HG03025 (cell line): ENCODE measurements at regions not wholly inside any gene's neighbourhood (a gene's known extent, or its start where the extent isn't known, plus 50 kb on each side); places are given as distances from the start of the nearest gene placed in this dataset.

Experiments
- ATAC-seq: cut with Tn5 transposase; IDR thresholded peaks from one replicate; pipeline ENCODE4 v1.9.1; 2021; ENCODE audit warnings: mild to moderate bottlenecking, moderate library complexity; ENCODE audit not compliant: unreplicated experiment, low FRiP score

DNA sequence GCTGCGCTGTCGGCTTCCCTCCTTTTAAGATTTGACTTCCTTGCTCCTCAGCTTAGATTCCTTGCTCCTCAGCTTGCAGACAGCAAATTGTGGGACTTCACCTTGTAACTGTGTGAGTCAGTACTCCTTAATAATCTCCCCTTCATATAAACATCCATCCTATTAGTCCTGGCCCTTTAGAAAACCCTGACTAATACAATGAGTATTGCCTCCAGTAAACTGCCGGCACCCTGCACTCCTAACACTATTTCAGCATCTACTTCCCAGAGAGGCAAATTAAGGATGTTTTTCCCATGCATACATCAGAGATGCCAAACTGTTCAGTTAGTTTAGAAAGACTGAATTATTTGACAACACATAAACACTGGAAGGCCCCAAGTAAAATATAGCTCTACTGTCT lies 611.3 kb upstream of the TMEM132C start:
- no peak for ATAC-seq

DNA sequence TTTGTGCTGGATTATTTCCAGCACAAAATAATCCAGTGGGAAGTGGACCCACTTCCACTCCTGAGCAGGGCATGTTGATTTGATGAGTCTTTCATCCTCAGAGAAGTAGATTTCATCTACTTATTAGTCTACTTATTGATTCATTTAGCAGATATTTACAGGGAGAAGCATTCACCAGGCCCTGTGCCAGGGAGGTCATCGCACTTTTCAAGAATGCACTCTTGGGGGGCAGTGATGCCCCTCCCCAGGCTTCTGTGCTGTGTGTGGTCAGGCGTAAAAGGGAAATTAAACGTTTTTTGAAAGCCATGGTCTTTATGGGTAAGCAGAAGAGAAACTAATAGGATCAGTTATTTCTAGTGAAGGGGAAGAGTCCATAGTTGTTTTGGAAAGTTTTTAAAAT lies 610.7 kb upstream of the TMEM132C start:
- ATAC-seq, result no peak

DNA sequence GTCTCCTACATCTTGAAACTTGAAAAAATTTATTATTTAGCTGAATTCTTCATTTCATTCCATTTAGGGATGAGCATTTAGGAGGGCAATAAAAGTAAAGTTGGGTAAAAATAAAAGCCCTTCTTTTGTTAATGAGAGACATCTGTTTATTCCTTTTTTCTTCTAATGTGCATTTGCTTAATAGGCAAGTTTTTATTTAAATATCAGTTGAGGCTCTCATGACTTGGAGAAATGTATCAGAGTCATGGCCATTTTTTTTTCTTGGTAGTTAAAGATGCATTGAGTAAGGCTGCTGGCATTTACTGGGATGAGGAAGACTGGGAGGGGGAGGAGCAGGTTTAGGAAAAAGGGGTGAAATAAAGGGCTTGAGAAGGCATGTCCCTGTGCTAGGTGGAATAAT lies 609.9 kb upstream of the TMEM132C start:
- ATAC-seq, result no peak

DNA sequence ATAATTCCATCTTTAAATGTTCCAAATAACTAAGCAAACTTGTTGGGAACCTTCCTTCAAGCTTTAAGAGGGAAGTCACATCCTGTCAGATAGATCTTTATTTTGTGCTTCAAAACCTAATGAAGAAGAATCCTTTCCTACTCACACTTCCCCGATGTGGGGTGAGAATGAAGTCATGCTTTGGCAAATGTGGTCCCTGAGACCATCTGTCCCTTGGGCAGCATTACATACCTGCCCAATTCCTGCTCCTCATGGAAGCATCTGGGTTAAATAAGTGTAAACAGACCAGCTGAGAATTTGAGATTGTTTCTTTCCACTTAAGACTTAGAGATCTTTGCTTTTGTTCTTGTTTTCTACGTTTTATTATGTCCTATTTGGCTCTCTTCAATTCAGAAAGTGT lies 606.0 kb upstream of the TMEM132C start:
- no peak for ATAC-seq

DNA sequence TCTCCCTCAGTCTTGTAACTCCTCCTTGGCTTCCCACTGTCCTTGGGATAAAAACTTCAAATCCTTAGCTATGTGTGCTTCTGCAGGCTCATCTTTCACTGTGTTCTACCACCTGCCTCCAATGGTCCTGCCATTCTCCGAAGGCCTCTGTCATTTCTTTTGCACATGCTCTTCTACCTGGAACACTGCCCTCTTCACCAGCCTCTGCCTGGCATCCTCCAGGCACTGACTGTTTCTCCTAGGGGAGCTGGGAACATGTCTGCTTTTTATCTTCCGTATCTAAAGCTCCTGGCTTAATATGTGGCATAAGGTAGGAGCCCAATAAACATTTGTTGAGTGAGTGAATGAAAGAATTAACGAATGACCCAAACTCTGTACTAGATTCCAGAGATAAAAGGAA lies 603.3 kb upstream of the TMEM132C start:
- ATAC-seq, result no peak

DNA sequence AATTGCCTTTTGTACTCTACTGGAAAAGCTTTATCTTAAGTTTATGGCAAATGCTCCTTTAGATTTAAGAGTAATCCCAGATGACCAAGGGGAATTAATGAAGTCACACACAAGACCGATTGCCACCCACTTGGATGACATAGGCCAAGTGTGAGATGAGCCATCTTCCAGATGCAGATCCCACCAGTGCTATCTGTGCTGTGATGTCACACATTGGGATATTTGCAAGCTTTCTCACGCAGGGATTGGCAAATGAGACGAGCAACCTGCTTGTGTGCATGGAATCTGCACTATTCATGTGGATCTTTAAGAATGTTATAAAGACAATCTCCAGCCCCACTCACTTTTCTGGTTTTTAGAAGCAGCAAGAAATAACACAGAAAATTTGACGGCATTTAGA lies 602.1 kb upstream of the TMEM132C start:
- no peak for ATAC-seq

DNA sequence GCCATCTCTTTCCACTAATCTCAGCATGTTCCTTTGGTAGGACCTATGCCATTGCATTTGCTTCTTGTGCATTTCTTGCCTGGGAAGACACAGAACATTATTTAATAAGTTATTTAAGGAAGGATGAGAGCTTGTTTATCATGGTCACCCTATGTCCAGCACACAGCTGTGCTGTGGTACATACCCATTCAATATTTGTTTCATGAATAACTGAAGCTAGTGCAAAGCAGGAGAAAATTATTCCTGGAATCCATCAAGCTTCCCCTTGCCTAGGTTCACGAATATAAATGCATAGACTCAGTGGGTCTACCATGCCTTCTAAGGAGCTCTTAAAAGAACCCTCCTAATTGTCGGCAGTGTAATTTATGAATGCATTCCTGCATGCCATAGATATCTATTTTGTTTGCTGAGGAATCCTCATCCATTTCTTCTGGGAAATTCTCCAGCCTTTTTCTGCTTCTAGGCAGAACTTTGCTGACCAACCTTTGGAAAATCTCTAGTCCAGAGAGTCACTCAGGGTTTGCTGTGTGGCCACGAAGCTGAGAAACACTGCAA lies 599.8 kb upstream of the TMEM132C start:
- ATAC-seq, result no peak

DNA sequence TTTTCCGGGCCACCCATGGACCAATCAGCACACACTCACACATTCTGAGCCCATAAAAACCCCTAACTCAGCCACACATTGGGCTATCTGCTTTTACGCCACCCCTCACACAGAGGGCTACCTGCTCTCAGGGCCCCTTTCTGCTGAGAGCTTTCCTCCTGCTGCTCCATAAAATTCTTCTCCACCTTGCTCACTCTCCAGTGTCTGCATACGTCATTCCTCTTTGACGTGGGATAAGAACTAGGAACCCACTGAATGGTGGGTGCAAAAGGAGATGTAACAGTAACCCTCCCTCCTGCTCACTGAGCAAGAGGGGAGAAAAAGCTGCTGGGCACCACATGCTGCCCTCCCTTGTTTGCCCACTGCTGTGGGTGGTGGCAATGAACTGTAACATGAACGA lies 596.7 kb upstream of the TMEM132C start:
- ATAC-seq, result no peak

DNA sequence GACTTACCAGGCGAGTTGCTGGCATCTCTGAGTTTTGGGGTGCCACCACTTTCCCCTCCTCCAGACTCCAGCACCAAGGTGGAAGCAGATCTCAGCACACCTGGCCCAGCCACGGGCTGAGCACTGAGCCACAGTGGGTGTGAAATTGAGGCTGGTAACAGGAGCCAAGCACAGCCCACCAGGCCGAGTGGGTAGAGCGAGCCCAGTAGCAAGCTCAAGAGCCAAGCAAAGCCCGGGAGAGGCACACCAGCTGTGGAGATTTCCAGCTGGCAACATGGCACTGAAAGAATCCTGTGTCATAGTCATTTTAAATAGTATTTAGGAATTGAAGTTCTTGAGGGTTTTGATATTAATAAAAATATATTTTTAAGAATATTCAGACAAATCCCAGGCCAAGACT lies 596.2 kb upstream of the TMEM132C start:
- no peak for ATAC-seq

DNA sequence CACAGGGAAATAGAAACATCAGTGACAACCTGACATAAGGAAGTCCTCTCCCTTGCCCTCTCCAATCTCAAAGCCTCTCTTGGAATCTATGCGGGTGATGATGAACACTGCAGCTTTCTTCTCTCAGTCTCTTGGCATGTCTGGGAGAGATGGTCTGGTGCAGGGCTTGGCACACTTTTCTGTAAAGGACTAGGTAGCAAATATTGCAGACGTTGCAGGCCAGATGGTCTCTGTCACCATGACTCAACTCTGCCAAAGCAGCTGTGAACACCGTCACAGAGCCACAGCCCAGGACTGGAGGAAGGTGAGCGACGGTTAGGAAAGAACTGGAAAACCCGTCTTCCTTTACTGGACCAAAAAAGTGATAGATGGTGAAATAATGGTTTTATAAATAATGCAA lies 591.0 kb upstream of the TMEM132C start:
- ATAC-seq, result no peak

DNA sequence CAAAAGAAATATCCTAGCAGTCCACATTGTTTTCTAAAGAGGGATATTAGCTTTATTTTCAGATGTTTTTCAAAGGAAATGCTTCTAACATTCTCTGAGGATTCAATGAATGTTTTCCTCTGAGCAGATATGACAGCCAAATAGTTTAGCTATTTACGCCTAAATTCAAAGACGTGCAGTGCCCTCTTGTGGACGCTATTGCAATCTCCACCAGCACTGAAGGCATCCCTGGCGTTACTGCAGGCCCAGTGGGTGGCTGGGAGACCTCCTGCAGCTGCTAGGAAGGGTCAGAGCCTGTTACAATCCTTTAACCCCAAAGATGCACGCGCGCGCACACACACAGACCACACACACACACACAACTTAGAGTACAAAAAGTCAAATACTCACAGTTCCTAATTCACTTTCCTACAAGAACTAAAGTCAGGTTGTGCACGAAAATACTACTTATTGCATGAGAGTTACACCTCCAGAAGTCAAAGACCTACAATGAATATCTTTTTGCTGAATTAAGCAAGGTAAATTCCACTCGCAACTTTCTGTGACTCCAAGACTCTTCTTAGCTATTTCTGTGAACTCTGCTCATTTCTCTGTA lies 589.3 kb upstream of the TMEM132C start:
- no peak for ATAC-seq

DNA sequence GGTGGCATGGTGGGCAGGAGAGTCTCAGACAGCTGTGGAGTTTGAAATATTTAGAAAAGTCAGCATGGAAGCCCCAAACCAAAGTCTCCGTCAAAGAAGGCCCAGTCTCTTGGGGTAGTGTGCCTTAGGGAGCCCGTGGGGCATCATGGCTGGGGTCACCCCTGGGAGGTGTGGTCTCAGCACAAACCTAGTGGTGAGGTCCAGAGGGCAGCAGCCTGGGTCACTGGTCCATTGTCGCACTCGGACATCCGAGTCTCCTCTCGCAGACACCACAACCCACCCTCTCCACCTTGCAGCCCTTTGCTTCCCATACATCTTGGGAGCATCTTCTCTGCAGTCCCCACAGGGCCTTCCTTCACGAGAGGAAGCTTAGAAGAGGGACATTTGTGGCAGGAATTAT lies 588.0 kb upstream of the TMEM132C start:
- ATAC-seq, result no peak

DNA sequence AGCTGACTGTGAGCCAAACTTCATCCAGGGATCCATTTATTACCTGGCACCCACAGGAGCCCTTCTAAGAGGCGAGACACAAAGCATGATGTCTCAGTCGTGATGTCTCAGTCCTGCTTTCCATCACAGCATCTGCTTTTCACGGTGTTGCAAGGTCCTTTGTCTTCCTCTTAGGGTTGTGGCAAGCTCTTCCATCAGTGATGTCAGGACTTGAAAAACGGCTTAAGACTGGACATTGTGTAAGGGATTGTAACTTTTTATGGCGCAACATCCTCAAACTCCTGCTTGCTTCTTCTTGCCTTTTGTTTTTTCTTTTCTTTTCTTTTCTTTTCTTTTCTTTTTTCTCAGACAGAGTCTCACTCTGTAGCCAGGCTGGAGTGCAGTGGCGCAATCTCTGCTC lies 586.5 kb upstream of the TMEM132C start:
- no peak for ATAC-seq

DNA sequence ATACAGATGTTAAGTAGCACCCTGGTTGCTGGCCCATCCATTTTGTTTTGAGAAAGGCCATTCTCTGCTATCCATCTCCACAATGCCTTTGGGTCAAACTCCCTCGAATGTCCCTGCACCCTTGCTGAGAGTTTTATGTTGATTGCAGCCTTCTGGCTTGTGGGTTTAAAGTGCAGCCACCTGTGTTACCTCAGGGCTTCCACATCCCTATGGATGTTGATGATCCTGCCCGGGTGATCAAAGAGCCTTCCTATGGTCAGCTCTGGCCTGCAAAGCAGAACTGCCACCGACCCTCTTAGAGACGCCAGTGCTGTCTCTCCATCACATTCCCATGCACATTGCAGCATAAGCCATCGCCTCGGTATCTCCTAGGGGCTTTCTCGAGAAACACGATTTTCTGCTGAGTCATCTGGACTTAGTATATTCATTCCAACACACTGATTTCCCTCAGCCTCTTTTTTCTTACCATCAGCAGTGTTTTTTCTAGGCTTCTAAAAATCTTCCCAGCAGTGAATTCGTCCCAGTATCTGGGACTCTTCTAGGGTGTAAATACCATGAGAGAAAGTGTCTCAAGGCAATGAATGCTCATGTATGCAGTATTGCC lies 585.7 kb upstream of the TMEM132C start:
- no peak for ATAC-seq

DNA sequence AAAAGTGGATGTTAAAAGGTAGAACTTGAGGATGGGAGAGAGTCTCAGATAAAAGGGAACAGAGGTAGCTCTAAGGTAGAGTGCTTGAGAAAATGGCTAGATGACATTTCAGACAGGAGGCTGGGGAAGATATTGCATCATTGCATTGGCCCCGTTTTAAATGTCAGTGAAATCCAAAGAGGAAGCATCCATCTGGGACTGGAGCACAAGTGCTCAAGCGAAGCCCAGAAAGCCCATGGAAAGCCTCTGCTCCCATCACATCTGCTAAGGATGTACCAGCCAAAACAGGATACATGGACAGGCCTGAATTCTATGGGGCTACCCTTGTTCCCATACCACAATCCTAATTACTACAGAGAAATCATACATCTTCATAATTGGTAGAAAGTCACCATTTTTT lies 581.5 kb upstream of the TMEM132C start:
- no peak for ATAC-seq

DNA sequence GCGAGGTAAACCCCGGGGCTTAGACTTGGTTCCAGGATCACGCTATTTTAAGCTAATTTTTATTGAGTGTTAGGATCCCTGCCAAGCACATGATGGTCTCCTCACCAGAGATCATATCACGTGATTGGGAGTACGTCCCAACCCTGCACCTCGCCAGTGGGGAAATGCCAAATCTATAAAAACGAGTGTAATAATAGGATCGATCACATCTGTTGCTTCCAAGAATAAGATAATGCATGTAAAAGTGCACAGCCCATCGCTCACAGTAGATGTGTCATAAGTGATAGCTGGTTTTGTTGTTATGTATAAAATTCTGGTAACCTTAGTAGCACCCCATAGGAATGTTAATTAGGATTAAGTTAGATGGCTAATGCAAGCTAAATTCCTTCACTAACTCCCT lies 581.0 kb upstream of the TMEM132C start:
- ATAC-seq, result no peak

DNA sequence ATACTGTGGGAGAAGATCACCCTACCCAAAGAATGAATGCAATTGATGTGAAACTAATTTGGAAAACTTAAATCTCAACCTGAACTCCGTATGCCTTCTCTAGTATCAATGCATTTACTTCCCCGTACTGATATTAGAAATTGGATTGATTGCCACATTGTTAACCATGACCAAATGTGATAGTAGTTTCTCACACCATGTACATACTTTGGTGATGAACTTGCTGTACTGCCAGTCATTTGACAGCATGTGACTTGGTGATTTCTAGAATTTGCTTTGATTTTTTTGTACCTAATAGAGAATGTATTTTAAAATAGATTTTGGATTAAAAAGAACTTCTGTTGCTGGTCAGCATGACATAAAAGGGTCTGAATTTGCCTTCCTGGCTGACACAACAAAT lies 579.8 kb upstream of the TMEM132C start:
- ATAC-seq, result no peak

DNA sequence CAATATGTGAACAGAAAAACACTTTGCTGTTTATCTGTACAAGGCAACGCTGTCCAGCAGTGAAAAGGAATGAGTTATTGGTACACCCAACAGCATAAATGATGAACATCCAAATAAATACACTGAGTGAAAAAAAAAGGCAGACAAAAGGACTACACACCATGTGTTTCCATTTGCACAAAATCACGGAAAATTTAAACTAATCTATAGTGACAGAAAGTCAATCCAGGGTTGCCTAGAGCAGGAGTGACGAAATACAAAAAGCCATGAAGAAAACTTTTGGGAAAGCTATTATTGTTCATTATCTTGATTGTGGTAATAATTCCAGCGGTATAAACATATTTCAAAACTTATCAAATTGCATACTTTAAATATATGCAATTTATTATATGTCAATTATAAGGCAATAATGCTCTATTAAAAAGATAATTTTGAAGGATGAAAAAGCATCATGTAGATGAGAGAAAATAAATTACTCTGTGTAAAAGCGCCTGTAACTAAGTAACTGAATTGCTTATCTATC lies 578.0 kb upstream of the TMEM132C start:
- ATAC-seq, result no peak

DNA sequence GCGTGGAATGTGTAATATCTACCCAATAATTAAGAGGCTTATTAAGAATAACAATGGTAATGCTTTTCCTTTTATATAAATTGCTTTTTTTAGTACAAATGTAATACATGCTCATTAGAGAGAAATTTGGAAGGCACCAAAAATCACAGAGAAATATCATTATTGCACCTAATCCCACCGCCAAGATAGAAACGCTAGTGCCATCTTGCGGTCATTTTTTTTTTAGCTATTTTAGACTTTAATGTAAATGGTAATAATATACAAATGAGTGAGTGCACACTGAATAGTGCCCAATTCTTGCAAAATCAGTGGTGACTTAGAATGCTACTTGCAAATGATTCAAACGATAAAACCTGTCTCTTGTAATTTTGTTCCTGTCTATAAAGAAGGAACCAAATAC lies 576.8 kb upstream of the TMEM132C start:
- no peak for ATAC-seq

DNA sequence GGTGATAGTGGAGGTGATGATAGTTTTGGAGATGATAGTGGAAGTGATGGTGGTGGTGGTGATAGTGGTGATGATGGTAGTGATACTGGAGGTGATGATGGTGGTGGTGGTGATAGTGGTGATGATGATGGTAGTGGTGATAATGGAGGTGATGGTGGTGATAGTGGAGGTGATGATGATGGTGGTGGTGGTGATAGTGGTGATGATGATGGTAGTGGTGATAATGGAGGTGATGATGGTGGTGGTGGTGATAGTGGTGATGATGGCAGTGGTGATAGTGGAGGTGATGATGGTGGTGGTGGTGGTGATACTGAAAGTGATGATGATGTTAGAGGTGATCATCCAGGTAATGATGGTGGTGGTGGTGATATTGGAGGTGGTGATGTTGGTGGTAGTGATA lies 570.0 kb upstream of the TMEM132C start:
- ATAC-seq, result no peak

DNA sequence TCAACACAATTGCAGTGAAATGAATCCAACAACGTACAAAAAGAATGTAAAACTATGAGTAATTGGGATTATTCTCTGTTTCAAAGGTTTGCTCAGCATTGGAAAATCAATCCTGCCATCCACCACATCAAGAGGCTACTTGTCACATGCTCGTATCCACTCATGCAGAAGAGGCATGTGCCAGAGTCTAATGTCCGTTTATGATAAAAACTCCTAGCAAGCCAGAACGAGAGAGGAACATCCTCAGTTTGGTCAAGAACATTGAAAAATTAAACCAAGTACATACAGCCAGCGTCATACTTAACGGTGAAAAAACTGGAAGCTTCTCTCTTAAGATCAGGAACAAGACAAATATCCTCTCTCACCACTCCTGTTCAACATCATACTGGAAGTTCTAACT lies 563.9 kb upstream of the TMEM132C start:
- ATAC-seq, result no peak

DNA sequence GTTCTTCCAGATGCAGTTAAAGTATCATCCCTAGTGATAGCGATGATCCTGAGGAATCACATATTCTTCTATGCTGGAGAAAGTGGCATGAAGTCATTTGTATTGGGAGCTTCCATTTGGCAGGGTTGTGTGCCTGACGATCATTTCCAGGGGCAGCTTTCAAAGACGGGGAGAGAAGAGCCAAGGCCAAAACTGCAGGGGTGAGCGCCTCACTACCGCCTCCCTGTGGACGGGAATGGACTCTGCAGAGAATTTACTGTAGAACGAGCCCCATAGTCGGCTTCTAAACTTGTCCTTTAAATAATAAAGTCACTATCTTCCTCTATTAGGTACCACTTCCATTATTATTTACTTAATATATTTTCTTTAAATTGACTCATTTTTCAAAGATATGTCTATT lies 555.9 kb upstream of the TMEM132C start:
- ATAC-seq, result no peak
